ENCODE measurements at regions not wholly inside any gene's neighbourhood (a gene's known extent, or its start where the extent isn't known, plus 50 kb on each side); places are given as distances from the start of the nearest gene placed in this dataset.
"Not testable (repeated sequence)": the region's sequence is repeated elsewhere in the genome, so short reads cannot be mapped to it uniquely, and the experiment has no call there.

GRCh38 chr15:91445695-91446228 is 345.7 kb downstream of the SV2B start:
- ChIA-PET CTCF (interaction anchor here (1.1 kb wide), 1 partner anchor 9 kb away, joined by 4 read pairs; no protein-coding TSS in a partner anchor), POLR2A (no interaction called here)
- no peak for TF ChIP-seq CTCF (IDR thresholded peaks at IDR 0.05; ENCODE audit: control extremely low read depth, extremely low read depth, low read depth, missing control alignments)
- no peak for DNase-seq (ENCODE audit: extremely low spot score)

- no peak for TF ChIP-seq CTCF (IDR thresholded peaks at IDR 0.05; ENCODE audit: control extremely low read depth, extremely low read depth, low read depth, missing control alignments)
- ChIA-PET CTCF (no interaction called here), POLR2A (no interaction called here)
- no peak for DNase-seq (ENCODE audit: extremely low spot score)
These were observed 348.1 kb downstream of the SV2B start for GRCh38 chr15:91447991-91448644.

GRCh38 chr15:91453376-91453775 is 353.3 kb downstream of the SV2B start:
- POLR2A ChIA-PET; CTCF ChIA-PET; DNase-seq (ENCODE audit: extremely low spot score): not testable (repeated sequence)

DNA sequence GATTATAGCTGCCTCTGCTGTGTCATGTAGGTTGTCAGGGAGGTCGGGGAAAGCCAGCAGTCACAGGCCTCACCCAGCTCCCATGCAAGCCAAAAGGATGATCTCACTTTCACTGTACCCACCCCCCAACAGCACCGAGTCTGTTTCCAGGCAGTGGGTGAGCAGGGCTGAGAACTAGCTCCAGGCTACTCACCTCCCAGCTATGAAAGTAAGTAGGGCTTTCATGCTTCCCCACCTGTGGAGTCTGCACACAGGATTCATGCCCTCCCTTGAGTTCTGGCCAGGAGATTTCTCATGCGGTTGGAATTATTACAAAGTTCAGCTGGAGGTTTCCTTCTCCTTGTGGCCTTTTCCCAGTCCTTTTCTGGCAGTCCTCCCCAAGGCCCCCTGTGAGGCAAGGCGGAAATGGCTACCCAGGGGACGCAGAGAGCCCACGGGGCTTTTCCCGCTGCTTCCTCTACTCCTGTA is 356.2 kb downstream of the SV2B start:
- TF ChIP-seq CTCF (IDR thresholded peaks at IDR 0.05; ENCODE audit: control extremely low read depth, extremely low read depth, low read depth, missing control alignments) = no peak
- ChIA-PET CTCF (no interaction called here), POLR2A (no interaction called here)
- DNase-seq (ENCODE audit: extremely low spot score) = no peak

DNA sequence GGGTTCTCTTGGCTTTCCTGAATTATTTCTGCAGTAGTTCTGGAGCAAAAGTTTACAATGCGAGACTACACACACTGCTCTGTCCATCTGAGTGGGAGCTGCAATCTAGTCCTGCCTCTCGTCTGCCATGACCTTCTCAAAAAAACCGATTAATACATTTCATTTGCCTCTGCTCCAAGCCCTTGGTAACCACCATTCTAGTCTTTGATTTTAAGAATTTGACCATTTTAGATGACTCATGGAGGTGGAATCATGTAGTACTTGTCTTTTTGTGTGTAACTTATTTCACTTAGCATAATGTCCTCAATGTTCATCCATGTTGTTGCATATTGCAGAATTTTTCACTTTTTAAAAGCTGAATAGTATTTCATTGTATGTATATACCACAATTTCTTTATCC is 356.9 kb downstream of the SV2B start:
- ChIA-PET CTCF (no interaction called here), POLR2A (no interaction called here)
- no peak for DNase-seq (ENCODE audit: extremely low spot score)
- no peak for TF ChIP-seq CTCF (IDR thresholded peaks at IDR 0.05; ENCODE audit: control extremely low read depth, extremely low read depth, low read depth, missing control alignments)

DNA sequence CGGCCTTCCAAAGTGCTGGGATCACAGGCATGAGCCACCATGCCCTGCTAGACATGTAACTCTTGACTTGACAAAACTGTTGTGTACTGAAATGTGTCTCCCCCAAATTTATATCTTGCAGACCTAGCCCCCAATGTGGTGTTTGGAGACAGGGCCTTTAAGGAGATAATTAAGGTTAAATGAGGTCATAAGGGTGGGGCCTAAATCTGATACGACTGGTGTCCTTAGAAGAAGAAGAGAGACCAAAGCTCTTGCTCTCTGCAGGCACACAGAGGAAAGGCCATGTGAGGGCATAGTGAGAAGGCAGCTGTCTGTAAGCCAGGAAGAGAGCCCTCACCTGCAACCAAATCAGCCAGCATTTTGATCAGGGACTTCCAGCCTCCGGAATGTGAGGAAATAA is 361.3 kb downstream of the SV2B start:
- ChIA-PET CTCF (no interaction called here), POLR2A (no interaction called here)
- no peak for DNase-seq (ENCODE audit: extremely low spot score)

More for the DNA sequence above, 361.3 kb downstream of the SV2B start:
- TF ChIP-seq CTCF (IDR thresholded peaks at IDR 0.05; ENCODE audit: control extremely low read depth, extremely low read depth, low read depth, missing control alignments) = no peak

All from GM10248 (cell line).